HUES48 (cell line): ENCODE measurements at regions not wholly inside any gene's neighbourhood (a gene's known extent, or its start where the extent isn't known, plus 50 kb on each side); places are given as distances from the start of the nearest gene placed in this dataset.
"Not testable (repeated sequence)": the region's sequence is repeated elsewhere in the genome, so short reads cannot be mapped to it uniquely, and the experiment has no call there.

Experiments
- H3K27ac ChIP-seq: one replicate; pipeline ENCODE4 v1.7.0; 2013; ENCODE audit warnings: low read depth, low read length, inconsistent platforms
- H3K27me3 ChIP-seq: 2 replicates; pipeline ENCODE4 v1.6.1; 2013; ENCODE audit warnings: mild to moderate bottlenecking, low read length; ENCODE audit not compliant: control insufficient read depth, insufficient read depth
- H3K36me3 ChIP-seq: 2 replicates; pipeline ENCODE4 v1.6.1; 2013; ENCODE audit warnings: low read length; ENCODE audit not compliant: control insufficient read depth, insufficient read depth
- H3K4me1 ChIP-seq: 2 replicates; pipeline ENCODE4 v1.6.1; 2013; ENCODE audit warnings: mild to moderate bottlenecking, low read length; ENCODE audit not compliant: control insufficient read depth, insufficient read depth
- H3K4me3 ChIP-seq: 2 replicates; pipeline ENCODE4 v1.5.1; 2013; ENCODE audit warnings: mild to moderate bottlenecking, low read depth, low read length
- H3K9ac ChIP-seq: 2 replicates; pipeline ENCODE4 v1.6.1; 2013; ENCODE audit warnings: mild to moderate bottlenecking, low read depth, low read length, moderate library complexity
- H3K9me3 ChIP-seq: 2 replicates; pipeline ENCODE4 v1.6.1; 2013; ENCODE audit warnings: low read length; ENCODE audit not compliant: control insufficient read depth, insufficient read depth

DNA sequence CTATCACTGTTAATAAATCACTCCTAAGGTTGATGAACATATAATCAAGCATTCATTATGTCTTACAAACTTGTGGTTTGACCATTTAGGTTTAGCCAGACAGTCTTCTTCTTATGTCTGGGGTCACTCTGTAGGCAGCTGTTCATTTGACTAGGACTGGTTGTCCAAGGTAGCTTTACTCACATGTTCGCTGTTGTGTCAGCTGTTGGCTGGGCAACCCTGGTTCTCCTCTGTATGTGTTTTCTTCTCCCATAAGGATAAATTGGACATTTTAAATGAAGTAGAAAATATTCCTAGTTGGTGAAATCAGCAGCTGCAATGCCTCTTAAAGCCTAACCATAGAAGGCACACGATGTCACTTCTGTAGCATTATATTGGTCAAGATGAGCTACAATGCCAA, 635.1 kb downstream of the EPHA3 start:
- H3K27ac ChIP-seq: no peak overlapping the region
- no peaks in the 10 kb centered on the region for H3K9me3 ChIP-seq
- no peaks in the 10 kb centered on the region for H3K27me3 ChIP-seq

DNA sequence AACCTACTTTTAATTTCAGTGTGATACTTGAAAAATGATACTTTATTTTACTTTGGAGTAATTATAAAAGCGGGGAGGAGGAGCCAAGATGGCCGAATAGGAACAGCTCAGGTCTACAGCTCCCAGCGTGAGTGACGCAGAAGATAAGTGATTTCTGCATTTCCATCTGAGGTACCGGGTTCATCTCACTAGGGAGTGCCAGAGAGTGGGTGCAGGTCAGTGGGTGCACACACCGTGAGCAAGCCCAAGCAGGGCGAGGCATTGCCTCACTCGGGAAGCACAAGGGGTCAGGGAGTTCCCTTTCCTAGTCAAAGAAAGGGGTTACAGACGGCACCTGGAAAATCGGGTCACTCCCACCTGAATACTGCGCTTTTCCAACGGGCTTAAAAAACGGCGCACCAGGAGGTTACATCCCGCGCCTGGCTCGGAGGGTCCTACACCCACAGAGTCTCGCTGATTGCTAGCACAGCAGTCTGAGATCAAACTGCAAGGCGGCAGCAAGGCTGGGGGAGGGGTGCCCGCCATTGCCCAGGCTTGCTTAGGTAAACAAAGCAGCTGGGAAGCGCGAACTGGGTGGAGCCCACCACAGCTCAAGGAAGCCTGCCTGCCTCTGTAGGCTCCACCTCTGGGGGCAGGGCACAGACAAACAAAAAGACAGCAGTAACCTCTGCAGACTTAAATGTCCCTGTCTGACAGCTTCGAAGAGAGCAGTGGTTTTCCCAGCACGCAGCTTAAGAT, 640.3 kb downstream of the EPHA3 start:
- not testable (repeated sequence) for H3K9ac ChIP-seq, H3K36me3 ChIP-seq, H3K9me3 ChIP-seq, H3K27me3 ChIP-seq, H3K4me3 ChIP-seq, H3K27ac ChIP-seq, H3K4me1 ChIP-seq

More for the DNA sequence above, 635.1 kb downstream of the EPHA3 start:
- Histone ChIP-seq H3K4me1 (peaks cover 3% of the 10 kb centered on the region), H3K36me3 (no peaks in the 10 kb centered on the region), H3K4me3 (no peak overlapping the region), H3K9ac (no peak overlapping the region)

DNA sequence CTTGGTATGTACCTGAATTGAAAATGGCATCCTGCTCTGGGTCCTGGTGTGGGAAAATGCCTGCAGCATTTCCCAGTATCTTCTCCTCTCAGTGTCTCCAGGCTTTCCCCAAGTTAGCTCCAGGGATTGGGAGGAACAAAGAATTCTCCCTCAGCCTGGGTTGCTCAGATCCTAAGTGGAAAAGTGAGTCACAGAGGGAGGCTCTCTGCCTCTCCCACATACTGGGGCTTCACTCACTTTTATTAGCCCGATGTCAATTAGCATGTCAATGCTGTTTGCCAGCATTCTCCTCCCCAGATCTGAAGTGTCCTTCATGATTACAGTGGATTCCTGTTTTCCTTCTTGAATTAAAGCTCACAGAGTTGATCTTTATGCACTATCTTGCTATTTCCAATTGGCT, 655.0 kb downstream of the EPHA3 start:
- H3K4me3 ChIP-seq: no peak overlapping the region
- no peak overlapping the region for H3K27ac ChIP-seq
- peaks cover 11% of the 10 kb centered on the region; the same call in 1 of the 2 replicates for H3K4me1 ChIP-seq
- H3K9me3 ChIP-seq: no peaks in the 10 kb centered on the region
- no peak overlapping the region for H3K9ac ChIP-seq
- no peaks in the 10 kb centered on the region for H3K36me3 ChIP-seq
- no peaks in the 10 kb centered on the region for H3K27me3 ChIP-seq

DNA sequence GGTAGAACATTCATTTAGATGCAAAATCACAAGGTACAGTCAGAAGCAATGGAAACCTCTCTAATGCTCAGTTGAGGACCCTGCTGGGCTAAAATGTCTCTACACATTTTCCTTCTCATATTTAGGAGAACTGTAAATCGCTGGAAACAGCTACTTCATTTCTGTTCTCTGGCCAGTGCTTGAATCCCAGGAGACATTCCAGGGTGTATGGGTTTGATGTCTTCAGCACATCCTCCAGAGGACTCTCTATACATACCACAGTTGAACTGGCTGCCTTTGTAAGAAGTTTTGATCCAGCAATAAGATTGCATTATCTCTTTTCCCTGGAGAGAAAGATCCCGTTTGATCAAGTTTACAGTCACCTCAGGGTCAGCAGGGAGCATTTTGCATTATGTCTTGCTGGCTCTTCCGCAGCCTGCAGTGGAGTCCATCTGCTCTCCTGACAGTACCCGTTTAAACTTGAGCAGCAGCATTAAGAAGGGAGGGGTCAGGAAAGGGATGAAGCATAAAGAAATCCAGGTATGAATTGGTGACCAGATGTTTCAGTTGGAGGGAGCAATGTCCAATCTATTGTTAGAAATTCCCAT, 676.0 kb downstream of the EPHA3 start:
- Histone ChIP-seq H3K27me3 (no peaks in the 10 kb centered on the region), H3K36me3 (no peaks in the 10 kb centered on the region), H3K4me3 (no peak overlapping the region), H3K9ac (no peak overlapping the region), H3K27ac (no peak overlapping the region), H3K4me1 (no peaks in the 10 kb centered on the region), H3K9me3 (no peaks in the 10 kb centered on the region)

- Histone ChIP-seq H3K9ac (no peak overlapping the region), H3K27ac (no peak overlapping the region), H3K4me3 (no peak overlapping the region), H3K9me3 (no peaks in the 10 kb centered on the region), H3K36me3 (no peaks in the 10 kb centered on the region), H3K27me3 (no peaks in the 10 kb centered on the region), H3K4me1 (no peaks in the 10 kb centered on the region)
Measured at GRCh38 chr3:89787485-89787884, 680.1 kb downstream of the EPHA3 start.

DNA sequence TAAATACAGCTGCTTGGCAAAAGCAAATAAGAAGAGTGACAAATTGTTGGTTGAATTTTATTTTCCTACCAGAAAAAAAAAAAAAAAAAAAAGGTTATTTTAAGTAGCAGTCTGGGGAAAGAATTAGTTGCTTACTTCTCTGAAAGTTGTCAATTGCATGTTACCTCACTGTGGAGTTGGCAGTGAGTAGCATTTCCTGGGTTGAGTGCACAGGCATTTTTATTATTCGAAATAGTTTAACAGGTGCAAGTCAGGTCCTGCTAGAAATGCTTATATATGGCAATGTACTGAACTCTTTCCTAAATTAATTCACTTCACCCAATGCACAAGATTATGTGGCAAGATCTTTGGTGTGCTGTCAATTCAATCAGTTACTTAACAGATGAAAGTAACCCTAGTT, 680.6 kb downstream of the EPHA3 start:
- no peak overlapping the region for H3K27ac ChIP-seq
- H3K9me3 ChIP-seq: no peaks in the 10 kb centered on the region
- no peaks in the 10 kb centered on the region for H3K27me3 ChIP-seq
- no peak overlapping the region for H3K4me3 ChIP-seq
- no peak overlapping the region for H3K9ac ChIP-seq
- no peaks in the 10 kb centered on the region for H3K36me3 ChIP-seq
- H3K4me1 ChIP-seq: no peaks in the 10 kb centered on the region

- no peaks in the 10 kb centered on the region for H3K27me3 ChIP-seq
- H3K27ac ChIP-seq: no peak overlapping the region
- no peaks in the 10 kb centered on the region for H3K36me3 ChIP-seq
- H3K9me3 ChIP-seq: no peaks in the 10 kb centered on the region
- H3K9ac ChIP-seq: no peak overlapping the region
- H3K4me3 ChIP-seq: no peak overlapping the region
- H3K4me1 ChIP-seq: no peaks in the 10 kb centered on the region
Measured at GRCh38 chr3:89795506-89795905, 688.1 kb downstream of the EPHA3 start.

GRCh38 chr3:89802881-89803280, 695.5 kb downstream of the EPHA3 start:
- H3K4me1 ChIP-seq: peaks cover 10% of the 10 kb centered on the region
- H3K4me3 ChIP-seq: no peak overlapping the region
- H3K27me3 ChIP-seq: no peaks in the 10 kb centered on the region
- H3K27ac ChIP-seq: no peak overlapping the region
- H3K9me3 ChIP-seq: 0 out of 2 replicates have a peak, but pooled peaks cover under 1% of the 10 kb centered on the region
- H3K36me3 ChIP-seq: no peaks in the 10 kb centered on the region
- no peak overlapping the region for H3K9ac ChIP-seq

DNA sequence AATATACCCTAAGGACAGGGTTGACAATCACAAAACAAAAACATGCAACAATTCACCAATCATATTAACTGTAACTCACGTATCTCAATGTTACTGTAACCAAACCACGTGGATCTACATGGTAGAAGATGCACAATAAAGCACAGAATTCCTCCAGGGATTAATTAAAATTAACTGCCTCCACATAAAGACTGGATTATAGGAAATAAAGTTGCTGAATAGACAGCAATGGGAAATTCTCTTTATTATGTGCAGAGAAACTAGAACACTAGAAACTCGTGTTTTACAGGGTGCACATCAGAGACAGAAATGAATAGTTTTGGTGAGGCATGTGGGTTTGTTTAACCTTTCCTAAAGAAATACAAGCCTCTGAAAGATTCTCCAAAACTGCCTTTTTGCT, 696.3 kb downstream of the EPHA3 start:
- Histone ChIP-seq H3K4me3 (no peak overlapping the region), H3K9ac (no peak overlapping the region), H3K27me3 (no peaks in the 10 kb centered on the region), H3K9me3 (peaks cover 9% of the 10 kb centered on the region), H3K36me3 (no peaks in the 10 kb centered on the region), H3K4me1 (peaks cover 10% of the 10 kb centered on the region), H3K27ac (no peak overlapping the region)

- Histone ChIP-seq H3K4me3 (no peak overlapping the region), H3K4me1 (peaks cover 10% of the 10 kb centered on the region), H3K27me3 (no peaks in the 10 kb centered on the region), H3K36me3 (no peaks in the 10 kb centered on the region), H3K9ac (no peak overlapping the region), H3K27ac (no peak overlapping the region), H3K9me3 (peaks cover 11% of the 10 kb centered on the region)
Measured at GRCh38 chr3:89806166-89806565, 698.7 kb downstream of the EPHA3 start.

GRCh38 chr3:89808680-89809197, 701.3 kb downstream of the EPHA3 start:
- peaks cover 11% of the 10 kb centered on the region for H3K9me3 ChIP-seq
- no peaks in the 10 kb centered on the region for H3K27me3 ChIP-seq
- H3K9ac ChIP-seq: no peak overlapping the region
- H3K27ac ChIP-seq: no peak overlapping the region
- H3K4me1 ChIP-seq: peaks cover 10% of the 10 kb centered on the region
- H3K4me3 ChIP-seq: no peak overlapping the region
- no peaks in the 10 kb centered on the region for H3K36me3 ChIP-seq
